ENCODE measurements at regions not wholly inside any gene's neighbourhood (a gene's known extent, or its start where the extent isn't known, plus 50 kb on each side); places are given as distances from the start of the nearest gene placed in this dataset.
"Not testable (repeated sequence)": the region's sequence is repeated elsewhere in the genome, so short reads cannot be mapped to it uniquely, and the experiment has no call there.

- Mint-ChIP-seq H3K27me3 (ENCODE audit: low read depth) (no peaks in the 10 kb centered on the region), H3K9me3 (peaks cover 5% of the 10 kb centered on the region), H3K4me1 (no peaks in the 10 kb centered on the region), H3K27ac (ENCODE audit: unreplicated experiment) (no peak overlapping the region), H3K4me3 (no peak overlapping the region), H3K36me3 (ENCODE audit: low read depth) (no peaks in the 10 kb centered on the region)
- TF ChIP-seq CTCF (conservative IDR thresholded peaks at IDR 0.05) = no peak
- DNase-seq (ENCODE audit: low read depth, low spot score) = no peak
Observed at GRCh38 chr5:112579599-112580170, 158.0 kb upstream of the APC start.

GRCh38 chr5:112581811-112582320 is 155.8 kb upstream of the APC start:
- Mint-ChIP-seq H3K4me1 (no peaks in the 10 kb centered on the region), H3K27me3 (ENCODE audit: low read depth) (no peaks in the 10 kb centered on the region), H3K4me3 (no peak overlapping the region), H3K36me3 (ENCODE audit: low read depth) (no peaks in the 10 kb centered on the region), H3K27ac (ENCODE audit: unreplicated experiment) (no peak overlapping the region), H3K9me3 (peaks cover 5% of the 10 kb centered on the region)
- no peak for TF ChIP-seq CTCF (conservative IDR thresholded peaks at IDR 0.05)
- no peak for DNase-seq (ENCODE audit: low read depth, low spot score)

GRCh38 chr5:112583166-112583565 is 154.5 kb upstream of the APC start:
- peaks cover 3% of the 10 kb centered on the region for H3K9me3 Mint-ChIP-seq
- H3K27ac Mint-ChIP-seq (ENCODE audit: unreplicated experiment) = no peak overlapping the region

GRCh38 chr5:112584781-112585180 is 152.9 kb upstream of the APC start:
- no peak for DNase-seq (ENCODE audit: low read depth, low spot score)
- Mint-ChIP-seq H3K36me3 (ENCODE audit: low read depth) (no peaks in the 10 kb centered on the region), H3K9me3 (peaks cover 3% of the 10 kb centered on the region), H3K27ac (ENCODE audit: unreplicated experiment) (no peak overlapping the region), H3K4me3 (no peak overlapping the region), H3K27me3 (ENCODE audit: low read depth) (no peaks in the 10 kb centered on the region), H3K4me1 (no peaks in the 10 kb centered on the region)
- TF ChIP-seq CTCF (conservative IDR thresholded peaks at IDR 0.05) = no peak

More at GRCh38 chr5:112583166-112583565, 154.5 kb upstream of the APC start:
- DNase-seq (ENCODE audit: low read depth, low spot score) = no peak
- Mint-ChIP-seq H3K4me3 (no peak overlapping the region), H3K36me3 (ENCODE audit: low read depth) (no peaks in the 10 kb centered on the region), H3K27me3 (ENCODE audit: low read depth) (no peaks in the 10 kb centered on the region), H3K4me1 (no peaks in the 10 kb centered on the region)
- TF ChIP-seq CTCF (conservative IDR thresholded peaks at IDR 0.05) = no peak

- DNase-seq (ENCODE audit: low read depth, low spot score) = no peak
Observed at GRCh38 chr5:112586596-112587062, 151.1 kb upstream of the APC start.

GRCh38 chr5:112590858-112591257 is 146.8 kb upstream of the APC start:
- H3K9me3 Mint-ChIP-seq; H3K36me3 Mint-ChIP-seq (ENCODE audit: low read depth); H3K4me3 Mint-ChIP-seq; H3K4me1 Mint-ChIP-seq; H3K27me3 Mint-ChIP-seq (ENCODE audit: low read depth); DNase-seq (ENCODE audit: low read depth, low spot score); H3K27ac Mint-ChIP-seq (ENCODE audit: unreplicated experiment): not testable (repeated sequence)

More at GRCh38 chr5:112586596-112587062, 151.1 kb upstream of the APC start:
- no peaks in the 10 kb centered on the region for H3K4me1 Mint-ChIP-seq
- H3K4me3 Mint-ChIP-seq = no peak overlapping the region
- H3K27me3 Mint-ChIP-seq (ENCODE audit: low read depth) = no peaks in the 10 kb centered on the region
- H3K9me3 Mint-ChIP-seq = peaks cover 3% of the 10 kb centered on the region
- no peak overlapping the region for H3K27ac Mint-ChIP-seq (ENCODE audit: unreplicated experiment)
- no peaks in the 10 kb centered on the region for H3K36me3 Mint-ChIP-seq (ENCODE audit: low read depth)
- TF ChIP-seq CTCF (conservative IDR thresholded peaks at IDR 0.05) = no peak

Measured in neural crest cell (in vitro differentiated cells).